GM12891 (cell line): ENCODE measurements at regions not wholly inside any gene's neighbourhood (a gene's known extent, or its start where the extent isn't known, plus 50 kb on each side); places are given as distances from the start of the nearest gene placed in this dataset.
"Not testable (repeated sequence)": the region's sequence is repeated elsewhere in the genome, so short reads cannot be mapped to it uniquely, and the experiment has no call there.

Experiments
- DNase-seq: peaks from one replicate; pipeline ENCODE4 v3.0.0; 2011; ENCODE audit warnings: low spot score; ENCODE audit not compliant: insufficient read length
- FAIRE-seq: peaks from 2 replicates; lab custom pipeline; 2011; peaks lifted over from hg19 to GRCh38; lab: Jason Lieb, UNC
- PAX5 ChIP-seq: IDR thresholded peaks from 2 replicates; pipeline ENCODE4 v1.6.1; 2011; ENCODE audit warnings: low read length, moderate library complexity, mild to moderate bottlenecking; ENCODE audit not compliant: insufficient read depth, severe bottlenecking
- POLR2A ChIP-seq: IDR thresholded peaks from 2 replicates; pipeline ENCODE4 v1.6.1; 2011; ENCODE audit warnings: low read depth, low read length, control low read depth
- POLR2AphosphoS5 ChIP-seq: IDR thresholded peaks from 2 replicates; pipeline ENCODE4 v1.6.1; 2011; ENCODE audit warnings: low read depth, low read length, control low read depth
- POU2F2 ChIP-seq: IDR thresholded peaks from 2 replicates; pipeline ENCODE4 v1.6.1; 2011; ENCODE audit warnings: low read depth, mild to moderate bottlenecking, control low read depth, low read length, moderate library complexity
- SPI1 ChIP-seq: IDR thresholded peaks from 2 replicates; pipeline ENCODE4 v1.6.1; 2011; ENCODE audit warnings: low read depth, low read length, control low read depth
- TAF1 ChIP-seq: IDR thresholded peaks from 2 replicates; pipeline ENCODE4 v1.6.1; 2011; ENCODE audit warnings: low read depth, low read length, control low read depth

- DNase-seq, result no peak
Observed at GRCh38 chr1:190001187-190001586, 476.5 kb downstream of the BRINP3 start.

DNA sequence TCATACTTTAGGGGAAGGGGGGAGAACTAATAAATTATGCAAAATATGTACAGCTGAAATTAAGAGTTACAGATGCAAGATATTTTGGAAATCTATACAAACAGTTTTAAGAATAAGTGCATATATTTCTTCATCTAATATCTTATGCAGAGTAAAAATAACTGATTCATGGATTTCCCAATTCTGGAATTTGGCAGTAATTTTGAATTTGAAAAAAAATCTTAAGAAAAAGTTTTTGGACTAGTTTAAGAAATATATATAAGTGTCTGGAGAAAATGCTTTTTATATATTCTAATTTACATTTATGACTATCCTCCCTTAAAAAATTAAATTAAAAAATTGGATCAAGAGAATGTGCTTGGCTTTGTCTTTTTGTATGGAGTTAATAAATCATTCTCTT, 474.3 kb downstream of the BRINP3 start:
- TF ChIP-seq POU2F2 (no peak), POLR2A (no peak)
- FAIRE-seq, result no peak
- DNase-seq, result no peak

More at GRCh38 chr1:190001187-190001586, 476.5 kb downstream of the BRINP3 start:
- FAIRE-seq, result no peak
- no peak for TF ChIP-seq TAF1
- no peak for TF ChIP-seq POLR2AphosphoS5
- no peak for TF ChIP-seq POLR2A

DNA sequence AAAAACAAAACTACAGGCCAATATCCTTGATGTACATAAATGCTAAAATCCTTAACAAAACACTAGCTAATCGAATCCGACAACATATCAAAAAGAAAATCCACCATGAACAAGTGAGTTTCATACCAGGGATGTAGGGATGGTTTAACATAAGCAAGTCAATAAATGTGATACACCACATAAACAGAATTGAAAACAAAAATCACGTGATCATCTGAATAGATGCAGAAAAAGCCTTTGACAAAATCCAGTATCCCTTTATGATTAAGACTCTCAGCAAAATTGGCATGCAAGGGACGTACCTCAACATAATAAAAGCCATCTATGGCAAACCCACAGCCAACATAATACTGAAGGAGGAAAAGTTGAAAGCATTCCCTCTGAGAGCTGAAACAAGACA, 466.1 kb downstream of the BRINP3 start:
- FAIRE-seq, result no peak
- DNase-seq, result no peak
- TF ChIP-seq SPI1 (no peak), PAX5 (no peak), POLR2AphosphoS5 (no peak), POU2F2 (no peak), POLR2A (no peak), TAF1 (no peak)

- DNase-seq, FAIRE-seq: not testable (repeated sequence)
Observed at GRCh38 chr1:190019151-190019550, 458.5 kb downstream of the BRINP3 start.

GRCh38 chr1:190019717-190020116, 457.9 kb downstream of the BRINP3 start:
- FAIRE-seq, result no peak
- TF ChIP-seq POU2F2 (no peak), TAF1 (no peak), POLR2AphosphoS5 (no peak), POLR2A (no peak), SPI1 (no peak), PAX5 (no peak)
- DNase-seq, result no peak

GRCh38 chr1:190022709-190023108, 455.0 kb downstream of the BRINP3 start:
- FAIRE-seq, result no peak
- TF ChIP-seq TAF1 (no peak), PAX5 (no peak), POLR2AphosphoS5 (no peak), POU2F2 (no peak), POLR2A (no peak), SPI1 (no peak)
- DNase-seq, result no peak

- TF ChIP-seq SPI1, result no peak
- DNase-seq, result no peak
- FAIRE-seq, result no peak
Observed at GRCh38 chr1:190029441-190029840, 448.2 kb downstream of the BRINP3 start.

GRCh38 chr1:190043655-190044054, 434.0 kb downstream of the BRINP3 start:
- TF ChIP-seq POLR2AphosphoS5, result no peak
- TF ChIP-seq SPI1, result no peak

DNA sequence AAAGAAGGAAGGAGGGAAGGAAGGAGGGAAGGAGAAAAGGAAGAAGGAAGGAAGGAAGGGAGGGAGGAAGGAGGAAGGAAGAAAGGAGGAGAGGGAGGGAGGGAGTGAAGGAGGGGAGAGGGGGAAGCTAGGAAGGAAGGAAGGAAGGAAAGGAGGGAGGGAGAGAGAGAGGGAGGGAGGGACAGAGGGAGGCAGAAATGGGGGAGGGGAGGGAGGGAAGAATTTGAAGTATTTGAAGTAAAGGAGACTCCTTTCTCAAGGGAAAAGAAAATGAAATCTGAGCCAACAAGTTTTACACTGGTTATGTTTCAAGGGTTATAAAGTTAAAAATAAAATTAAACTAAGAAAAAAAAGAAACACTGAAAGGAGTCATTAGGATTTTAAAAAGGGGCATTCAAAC, 431.4 kb downstream of the BRINP3 start:
- TF ChIP-seq POU2F2, result no peak
- no peak for DNase-seq
- FAIRE-seq, result no peak

More at GRCh38 chr1:190043655-190044054, 434.0 kb downstream of the BRINP3 start:
- FAIRE-seq, result no peak
- DNase-seq, result no peak
